ENCODE measurements at regions not wholly inside any gene's neighbourhood (a gene's known extent, or its start where the extent isn't known, plus 50 kb on each side); places are given as distances from the start of the nearest gene placed in this dataset.

GRCh38 chr10:29957907-29958331 is 101.5 kb downstream of the JCAD start:
- H3K79me2 ChIP-seq (ENCODE audit: control insufficient read depth, insufficient read depth, low read length), result no peaks in the 10 kb centered on the region
- no peaks in the 10 kb centered on the region for H4K20me1 ChIP-seq (replicated peaks; ENCODE audit: control insufficient read depth, extremely low read depth, insufficient read depth, low read length)
- H3K4me2 ChIP-seq (ENCODE audit: insufficient read depth, low read length), result no peak overlapping the region
- H2AFZ ChIP-seq (ENCODE audit: low read depth, low read length), result no peak overlapping the region
- H3K36me3 ChIP-seq (ENCODE audit: control insufficient read depth in 2 of 2, extremely low read depth in 1 of 2, insufficient read depth in 2 of 2, low read length in 2 of 2), result no peaks in the 10 kb centered on the region
- no peaks in the 10 kb centered on the region for H3K9me3 ChIP-seq (replicated peaks; ENCODE audit: control insufficient read depth, insufficient read depth, low read length)
- dilution Hi-C loops (cut with MboI; ENCODE audit: extremely low pct_ligation_motif_present, low sequenced_read_pairs) (no loop called here), intact Hi-C loops (cut with micrococcal nuclease) (no loop called here)
- no peak overlapping the region for H3K4me3 ChIP-seq (replicated peaks in 1 of 3; ENCODE audit: insufficient read depth in 1 of 3, low read depth in 1 of 3, low read length in 3 of 3)
- H3K9me1 ChIP-seq (replicated peaks; ENCODE audit: control insufficient read depth, extremely low read depth, insufficient read depth, low read length), result no peaks in the 10 kb centered on the region
- POLR2A ChIA-PET, result no interaction called here
- DNase-seq (ENCODE audit: low read depth, low spot score) (no peak), FAIRE-seq (no peak)
- H3K27me3 ChIP-seq (ENCODE audit: control insufficient read depth in 2 of 2, insufficient read depth in 2 of 2, low read length in 2 of 2), result no peaks in the 10 kb centered on the region
- CTCF ChIA-PET, result no interaction called here
- H3K9ac ChIP-seq (replicated peaks; ENCODE audit: extremely low read depth, insufficient read depth, low read length), result no peak overlapping the region
- no peaks in the 10 kb centered on the region for H3K4me1 ChIP-seq (ENCODE audit: control insufficient read depth, extremely low read depth, insufficient read depth, low read length)
- TF ChIP-seq CTCF (IDR thresholded peaks at IDR 0.05; ENCODE audit: extremely low read depth in 1 of 2, insufficient read depth in 1 of 2, low read depth in 1 of 2, low read length in 2 of 2) (no peak), MYC (IDR thresholded peaks at IDR 0.05; ENCODE audit: low read depth, low read length) (no peak), GATA2 (IDR thresholded peaks at IDR 0.05; ENCODE audit: insufficient read depth, insufficient read length, low read depth, low read length) (no peak), POLR2AphosphoS5 (IDR thresholded peaks at IDR 0.05; ENCODE audit: insufficient read depth, low read depth, low read length) (no peak), EZH2 (IDR thresholded peaks at IDR 0.05; ENCODE audit: borderline replicate concordance, low read depth, low read length, severe bottlenecking) (no peak), POLR2A (IDR thresholded peaks at IDR 0.05; ENCODE audit: low read depth, low read length) (no peak), MAX (IDR thresholded peaks at IDR 0.05; ENCODE audit: insufficient read depth, insufficient read length) (no peak), FOS (IDR thresholded peaks at IDR 0.05; ENCODE audit: borderline replicate concordance, insufficient read depth, low read length) (no peak), JUN (IDR thresholded peaks at IDR 0.05; ENCODE audit: borderline replicate concordance, insufficient read depth, insufficient read length, low read depth) (no peak)
- BruUV-seq (replicated peaks), result no TSS peak
- H3K27ac ChIP-seq (ENCODE audit: insufficient read depth, low read depth, low read length), result no peak overlapping the region

Measured in endothelial cell of umbilical vein (primary cell).